HG03378 (cell line): ENCODE measurements at regions not wholly inside any gene's neighbourhood (a gene's known extent, or its start where the extent isn't known, plus 50 kb on each side); places are given as distances from the start of the nearest gene placed in this dataset.
"Not testable (repeated sequence)": the region's sequence is repeated elsewhere in the genome, so short reads cannot be mapped to it uniquely, and the experiment has no call there.

Source experiments
- ATAC-seq: cut with Tn5 transposase; IDR thresholded peaks from one replicate; pipeline ENCODE4 v1.9.1; 2021; ENCODE audit warnings: mild to moderate bottlenecking, moderate library complexity; ENCODE audit not compliant: unreplicated experiment

GRCh38 chr7:106713452-106713851 lies 52.5 kb upstream of the CCDC71L start:
- not testable (repeated sequence) for ATAC-seq

GRCh38 chr7:106714590-106715442 lies 53.9 kb upstream of the CCDC71L start:
- ATAC-seq: not testable (repeated sequence)

GRCh38 chr7:106715730-106716129 lies 54.8 kb upstream of the CCDC71L start:
- ATAC-seq: no peak

GRCh38 chr7:106717254-106717954 lies 56.4 kb upstream of the CCDC71L start:
- no peak for ATAC-seq

- peak; percentile 96 for ATAC-seq
Observed at GRCh38 chr7:106717955-106718871, 57.3 kb upstream of the CCDC71L start.

GRCh38 chr7:106720641-106721040 lies 59.7 kb upstream of the CCDC71L start:
- peak; percentile 44 for ATAC-seq

- ATAC-seq: no peak
Observed at GRCh38 chr7:106721816-106722785, 61.1 kb upstream of the CCDC71L start.

- no peak for ATAC-seq
Observed at GRCh38 chr7:106723398-106723797, 62.4 kb upstream of the CCDC71L start.

- no peak for ATAC-seq
Observed at GRCh38 chr7:106729720-106730385, 68.9 kb upstream of the CCDC71L start.

GRCh38 chr7:106731187-106731586 lies 70.2 kb upstream of the CCDC71L start:
- peak; percentile 83 for ATAC-seq

- no peak for ATAC-seq
Observed at GRCh38 chr7:106731646-106732444, 70.9 kb upstream of the CCDC71L start.

GRCh38 chr7:106735637-106736036 lies 74.7 kb upstream of the CCDC71L start:
- ATAC-seq: no peak

- no peak for ATAC-seq
Observed at GRCh38 chr7:106736123-106736507, 75.2 kb upstream of the CCDC71L start.

GRCh38 chr7:106736508-106737201 lies 75.7 kb upstream of the CCDC71L start:
- peak; percentile 71 for ATAC-seq

- no peak for ATAC-seq
Observed at GRCh38 chr7:106737202-106737562, 76.2 kb upstream of the CCDC71L start.

- no peak for ATAC-seq
Observed at GRCh38 chr7:106740806-106741205, 79.8 kb upstream of the CCDC71L start.

GRCh38 chr7:106744563-106745091 lies 83.7 kb upstream of the CCDC71L start:
- ATAC-seq: no peak

GRCh38 chr7:106747301-106747700 lies 86.3 kb upstream of the CCDC71L start:
- ATAC-seq: not testable (repeated sequence)
